Heart right ventricle (tissue), 16 donors: ENCODE measurements at regions not wholly inside any gene's neighbourhood (a gene's known extent, or its start where the extent isn't known, plus 50 kb on each side); places are given as distances from the start of the nearest gene placed in this dataset.

Experiments used
- ATAC-seq, 8 donors: fragments of 200-7000 bp; cut with Tn5 transposase; one replicate each; pipeline ENCODE4 v1.9.1; 2020; ENCODE audit warnings: mild to moderate bottlenecking in 8 of 8, moderate library complexity in 8 of 8, moderate number of reproducible peaks in 1 of 8
- DNase-seq, 2 donors: peaks; one replicate each; pipeline ENCODE4 v3.0.0-alpha.2; 2020
- H3K27ac ChIP-seq, 10 donors: fragments of 200-600 bp; sonication (generic) in 2 of 10; one replicate each; pipeline versions ENCODE4 v1.5.0 to v1.8.0; 2020 to 2022; ENCODE audit warnings: mild to moderate bottlenecking in 3 of 10
- H3K27me3 ChIP-seq, 7 donors: fragments of 200-600 bp; one replicate each; pipeline ENCODE4 v1.8.0; 2021 to 2022; ENCODE audit warnings: mild to moderate bottlenecking in 2 of 7
- H3K36me3 ChIP-seq, 9 donors: fragments of 200-600 bp; sonication (generic) in 1 of 9; one replicate each; pipeline versions ENCODE4 v1.5.0 to v1.8.0; 2020 to 2022; ENCODE audit warnings: mild to moderate bottlenecking in 2 of 9
- H3K4me1 ChIP-seq, 9 donors: fragments of 200-600 bp; sonication (generic) in 1 of 9; one replicate each; pipeline versions ENCODE4 v1.5.0 to v1.8.0; 2020 to 2022; ENCODE audit warnings: mild to moderate bottlenecking in 4 of 9
- H3K4me3 ChIP-seq, 10 donors: fragments of 200-600 bp; sonication (generic) in 2 of 10; one replicate each; pipeline versions ENCODE4 v1.5.0 to v1.8.0; 2020 to 2022; ENCODE audit warnings: mild to moderate bottlenecking in 7 of 10, moderate library complexity in 2 of 10
- H3K9me3 ChIP-seq, 11 donors: fragments of 200-600 bp in 10 of 11; sonication (generic) in 2 of 11; one replicate each; pipeline versions ENCODE4 v1.5.0 to v1.8.0; 2013 to 2022; ENCODE audit warnings: mild to moderate bottlenecking in 2 of 11, control low read depth in 1 of 11, moderate library complexity in 1 of 11
- CTCF ChIP-seq, 9 donors: fragments of 200-600 bp; sonication (generic) in 2 of 9; IDR thresholded peaks; one replicate each; pipeline versions ENCODE4 v1.5.0 to v1.8.0; 2021 to 2022; ENCODE audit warnings: antibody characterized with exemption in 9 of 9, mild to moderate bottlenecking in 5 of 9, moderate library complexity in 1 of 9
- WGBS, 2 donors: extraction: QIAGEN DNeasy Blood & Tissue Kit; methylation state at CpG; one replicate each; pipeline ENCODE4 v1.1.7; 2013; ENCODE audit warnings: inconsistent platforms in 1 of 2; 5-methylcytosine and 5-hydroxymethylcytosine counted together
- intact Hi-C, 10 donors: fragments of 100-400 bp; cut with DNase I; formaldehyde crosslinking; loops; one replicate each; pipeline versions ENCODE4 v1.11.1 to v1.14.2; 2022
- donor health status: Arrhythmogenic right ventricular cardiomyopathy.
- donor health status: ischemic (EF 13 %, LVEDD 7.1; RV severe dilation, severe dysfunction).
- donor health status: healthy with polysubstance abuse.
- donor health status: DM: no; HTN: yes; CAD: no.
- donor health status: DM: no; HTN: no; CAD: no.
- donor health status: ischemic (EF 25% LVEDD 6.9; RV normal size, moderate dysfunction).
- donor health status: ischemic (EF 25% LVEDD 5.7; RV mildly dilated, moderate dysfunction).
- donor health status: healthy.
- donor health status: DM: yes; HTN: yes; CAD: no.
- donor health status: Ischemic cardiomyopathy.
- donor health status: ischemic (EF 35%, LVEDD 5.7; RV mildly dilated, moderate dysfunction).
- donor health status: nonischemic (EF 11% LVEDD 7.7; RV severe dilation, severe dysfunction).
- donor health status: DM: yes; HTN: yes; CAD: no.
- donor health status: PGD.
- donor health status: ischemic (EF 29% LVEDD 5.4; RV normal size, mild dysfunction).
- donor health status: nonischemic (EF 23%, LVEDD 6.1; RV moderate dilation, normal function).

- TF ChIP-seq CTCF (IDR thresholded peaks at IDR 0.05) = no peak
- ATAC-seq = no peak
Observed at GRCh38 chr2:238966072-238966937, 118.4 kb downstream of the TWIST2 start.

GRCh38 chr2:238967031-238967977 is 119.4 kb downstream of the TWIST2 start:
- Histone ChIP-seq H3K4me1 (peaks cover 0 to 3% (median 0%) of the 10 kb centered on the region in 9 donors), H3K9me3 (no peaks in the 10 kb centered on the region), H3K36me3 (no peaks in the 10 kb centered on the region), H3K27ac (no peak overlapping the region), H3K27me3 (peaks cover 0 to 42% (median 11%) of the 10 kb centered on the region in 7 donors), H3K4me3 (no peak overlapping the region)
- TF ChIP-seq CTCF (IDR thresholded peaks at IDR 0.05) = no peak
- 79 to 81% methylated on average over 43 of the region's 43 CpGs for WGBS, 2 donors
- peak in 2 of 8 donors; percentile 36 to 39 for ATAC-seq
- DNase-seq = no peak
- intact Hi-C loops = loop anchor here in 1 of 10 donors (10.0 kb wide), 1 partner anchor 613 kb away; no protein-coding TSS in a partner anchor

More at GRCh38 chr2:238966072-238966937, 118.4 kb downstream of the TWIST2 start:
- no peak for DNase-seq
- intact Hi-C loops = loop anchor here in 1 of 10 donors (10.0 kb wide), 1 partner anchor 612 kb away; no protein-coding TSS in a partner anchor
- Histone ChIP-seq H3K4me3 (no peak overlapping the region), H3K27me3 (peaks cover 0 to 35% (median 6%) of the 10 kb centered on the region in 7 donors), H3K9me3 (peaks cover 0 to 4% (median 0%) of the 10 kb centered on the region in 11 donors), H3K36me3 (no peaks in the 10 kb centered on the region), H3K4me1 (peaks cover 0 to 3% (median 0%) of the 10 kb centered on the region in 9 donors), H3K27ac (no peak overlapping the region)
- 93% methylated on average over 46 of the region's 46 CpGs for WGBS, 2 donors

GRCh38 chr2:238967978-238968360 is 120.1 kb downstream of the TWIST2 start:
- peaks cover 0 to 42% (median 11%) of the 10 kb centered on the region in 7 donors for H3K27me3 ChIP-seq
- no peak overlapping the region for H3K27ac ChIP-seq
- no peak for TF ChIP-seq CTCF (IDR thresholded peaks at IDR 0.05)
- H3K4me1 ChIP-seq = peaks cover 0 to 3% (median 0%) of the 10 kb centered on the region in 9 donors
- no peak for ATAC-seq
- no peaks in the 10 kb centered on the region for H3K36me3 ChIP-seq
- H3K9me3 ChIP-seq = no peaks in the 10 kb centered on the region
- 61% methylated on average over 8 of the region's 8 CpGs for WGBS, 2 donors
- H3K4me3 ChIP-seq = no peak overlapping the region
- intact Hi-C loops = loop anchor here in 1 of 10 donors (10.0 kb wide), 1 partner anchor 613 kb away; no protein-coding TSS in a partner anchor
- DNase-seq = no peak
